ENCODE measurements at regions not wholly inside any gene's neighbourhood (a gene's known extent, or its start where the extent isn't known, plus 50 kb on each side); places are given as distances from the start of the nearest gene placed in this dataset.

DNA sequence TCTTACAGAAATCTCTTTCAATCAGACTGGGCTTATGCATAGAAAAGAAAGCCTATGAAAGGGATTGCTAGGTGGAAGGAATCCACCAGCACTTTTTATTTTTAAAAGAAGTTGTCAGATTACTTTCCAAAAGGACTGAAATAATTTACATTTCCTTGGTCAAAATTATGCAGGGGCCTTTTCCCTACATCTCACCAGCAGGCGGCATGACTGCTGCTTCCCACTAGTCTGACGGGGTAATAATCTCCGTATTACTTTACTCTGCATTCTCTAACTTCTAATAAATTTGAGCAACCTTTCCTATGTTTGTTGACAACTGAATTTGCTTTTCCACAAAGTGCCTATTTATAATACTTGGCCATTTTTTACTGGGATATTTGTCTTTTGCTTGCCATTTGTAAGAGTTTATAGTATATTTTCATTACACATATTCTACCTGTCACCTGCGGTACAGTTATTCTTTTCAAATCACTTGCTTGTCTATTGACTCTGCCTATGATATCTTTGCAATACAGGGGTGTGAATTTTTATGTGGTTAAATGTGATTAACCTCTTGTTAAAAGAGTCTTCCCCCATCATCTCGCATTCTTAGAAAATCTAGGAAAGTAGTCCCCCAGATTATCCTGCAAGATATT is 51.9 kb upstream of the USP47 start:
- DNase-seq (ENCODE audit: low spot score): no peak

DNA sequence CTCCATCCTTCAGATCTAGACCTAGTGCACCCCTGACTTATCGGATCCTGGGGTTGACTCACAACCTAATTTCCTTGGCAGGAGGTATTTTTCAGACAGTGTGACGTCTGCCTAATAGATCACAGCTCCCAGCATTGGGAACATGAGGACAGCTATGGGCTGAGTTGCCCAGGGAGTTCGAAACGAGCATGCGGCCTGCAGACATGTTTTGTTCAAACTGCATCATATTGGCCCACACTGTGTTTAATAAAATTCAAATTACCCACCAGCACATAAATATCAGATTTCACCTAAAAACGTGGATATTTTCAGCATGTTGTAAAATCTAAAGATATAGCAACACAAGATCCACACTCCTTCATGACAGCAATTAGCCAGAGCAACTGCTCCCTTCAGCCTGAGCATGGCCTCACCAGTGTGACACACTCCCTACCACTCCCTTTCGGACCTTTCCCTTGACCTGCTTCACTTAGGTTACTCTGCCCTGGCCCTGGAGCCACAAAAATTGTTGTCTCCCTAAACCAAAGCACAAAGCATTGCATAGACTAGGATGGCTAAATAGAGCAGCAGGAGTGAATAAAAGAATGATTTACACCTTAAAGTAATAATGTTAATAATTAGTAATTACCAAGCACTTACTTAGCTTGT is 53.6 kb upstream of the USP47 start:
- no peak for DNase-seq (ENCODE audit: low spot score)

DNA sequence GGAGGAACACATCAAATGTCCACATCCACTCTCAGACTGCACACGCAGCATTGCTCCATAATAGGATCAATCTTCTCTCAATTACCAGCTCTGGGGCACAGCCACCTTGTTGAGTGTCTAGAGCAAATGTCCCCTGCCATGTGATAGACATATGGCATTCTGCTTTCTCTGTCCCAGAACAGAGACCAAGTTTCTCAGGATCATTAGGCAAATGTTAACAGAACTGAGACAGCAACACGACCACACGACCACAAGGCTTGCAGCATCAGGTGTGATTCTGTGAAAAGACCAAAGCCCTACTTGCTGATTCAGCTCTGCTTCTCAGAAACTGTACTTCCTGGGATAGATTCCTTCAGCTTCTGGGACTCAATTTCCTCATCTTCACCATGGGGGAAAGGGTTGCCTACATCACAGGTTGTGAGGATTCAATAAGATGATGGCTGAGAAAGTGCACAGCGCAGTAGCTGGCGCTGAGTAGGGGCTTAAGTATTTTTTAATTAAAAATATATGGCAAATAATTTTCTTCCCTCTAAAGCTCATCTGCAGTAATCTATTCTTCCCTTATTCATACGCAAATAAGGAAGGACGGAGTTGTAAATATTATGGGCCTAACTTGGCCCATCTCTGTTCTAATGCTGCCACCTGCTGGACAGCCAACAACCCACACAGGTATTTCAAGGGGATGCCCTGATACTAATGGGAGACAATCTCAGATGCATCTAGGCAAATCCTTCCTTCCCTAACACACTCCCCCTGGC is 54.3 kb upstream of the USP47 start:
- DNase-seq (ENCODE audit: low spot score): peak; percentile 90

DNA sequence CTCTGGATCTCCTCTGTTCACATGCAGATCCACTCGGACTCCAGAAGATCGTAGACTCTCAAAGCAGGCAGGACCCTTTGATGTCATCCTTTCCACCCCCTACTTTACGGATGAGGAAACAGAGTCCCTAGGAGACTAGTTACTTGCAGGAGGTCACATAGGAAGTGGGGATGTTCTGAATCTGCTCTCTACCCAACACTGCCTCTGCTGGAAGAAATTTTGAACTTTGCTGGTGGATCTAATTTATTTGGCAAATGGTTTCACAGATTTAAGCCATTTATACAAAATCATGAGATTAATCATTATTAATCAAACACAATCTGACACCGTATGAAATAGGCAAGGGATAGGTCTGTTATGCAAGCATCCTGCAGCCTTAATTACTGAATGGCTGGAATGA is 55.0 kb upstream of the USP47 start:
- DNase-seq (ENCODE audit: low spot score): peak; percentile 27

- DNase-seq (ENCODE audit: low spot score): no peak
These were observed 55.5 kb upstream of the USP47 start for GRCh38 chr11:11786234-11786633.

DNA sequence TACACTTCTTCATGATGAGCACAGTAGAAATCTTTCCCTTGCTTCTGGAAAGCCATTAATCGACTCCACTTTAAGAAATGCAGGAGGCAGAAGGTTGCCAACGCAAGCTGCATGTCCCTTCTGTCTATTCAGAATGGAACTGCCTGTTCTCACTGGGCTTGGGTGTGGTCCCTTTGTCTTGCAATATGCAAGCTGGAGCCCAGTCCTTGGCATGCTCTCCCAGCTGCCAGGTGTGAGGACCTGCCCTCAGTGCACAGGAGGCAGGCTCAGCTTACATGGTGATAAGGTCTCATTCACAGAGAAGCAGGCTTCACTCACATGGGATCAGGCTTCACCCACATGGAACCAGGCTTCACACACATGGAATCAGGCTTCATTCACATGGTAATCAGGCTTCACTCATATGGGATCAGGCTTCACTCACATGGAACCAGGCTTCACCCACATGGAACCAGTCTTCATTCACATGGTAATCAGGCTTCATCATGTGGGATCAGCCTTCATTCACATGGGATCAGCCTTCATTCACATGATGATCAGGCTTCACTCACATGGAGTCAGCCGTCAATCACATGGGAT is 59.2 kb upstream of the USP47 start:
- DNase-seq (ENCODE audit: low spot score): no peak

DNA sequence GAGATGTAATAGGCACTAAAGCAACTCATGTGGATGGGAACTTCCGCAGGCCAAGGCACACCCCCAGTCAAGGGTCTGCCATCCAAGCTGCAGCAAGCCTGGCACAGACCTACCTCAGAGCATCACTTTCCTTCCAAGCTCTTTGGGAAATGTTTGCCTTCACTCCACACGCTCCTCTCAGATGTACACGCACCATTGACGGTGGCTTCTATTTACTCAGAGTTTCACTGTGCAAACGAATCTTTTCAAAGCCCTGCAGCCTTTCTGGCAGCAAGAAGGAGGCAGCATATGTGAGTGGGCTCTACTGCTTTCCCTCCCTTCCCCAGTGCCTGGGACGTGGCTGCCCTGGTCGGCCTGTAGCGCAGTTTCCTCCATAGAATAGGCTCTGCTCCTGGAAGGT is 60.9 kb upstream of the USP47 start:
- DNase-seq (ENCODE audit: low spot score): no peak

DNA sequence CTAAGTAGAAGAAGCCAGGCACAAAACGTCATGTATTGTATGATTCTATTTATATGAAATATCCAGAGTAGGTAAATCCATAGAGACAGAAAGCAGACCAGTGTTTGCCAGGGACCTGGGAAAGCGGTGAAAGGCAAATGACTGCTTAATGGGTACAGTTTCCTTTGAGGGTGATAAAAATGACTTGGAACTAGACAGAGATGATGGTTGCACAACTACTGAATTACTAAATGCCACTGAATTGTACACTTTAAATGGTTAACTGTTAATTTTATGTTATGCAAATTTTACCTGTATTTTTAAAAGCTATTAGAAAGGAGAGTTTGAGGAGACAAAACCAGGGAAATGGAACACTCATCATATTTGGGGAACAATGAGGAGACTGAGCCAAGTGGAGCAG is 61.8 kb upstream of the USP47 start:
- no peak for DNase-seq (ENCODE audit: low spot score)

DNA sequence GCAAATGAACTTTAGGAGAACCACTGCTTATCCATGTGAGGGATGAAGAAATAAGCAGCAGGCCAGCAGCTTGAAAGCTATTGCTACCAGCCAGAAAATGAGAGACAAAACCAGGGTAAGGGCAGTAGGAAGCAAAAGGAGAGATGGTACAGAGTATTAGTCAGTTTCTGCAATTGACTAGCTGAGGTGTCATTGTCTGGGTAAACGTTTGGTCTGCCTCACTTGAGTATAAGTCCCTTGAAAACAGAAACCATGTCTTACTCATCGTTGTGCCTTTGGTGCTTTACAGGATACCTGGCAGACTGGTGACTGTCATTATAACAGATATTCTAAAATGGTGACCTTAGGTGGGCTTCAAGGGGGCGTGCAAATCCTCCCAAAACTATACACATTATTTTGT is 63.9 kb upstream of the USP47 start:
- DNase-seq (ENCODE audit: low spot score): no peak

DNA sequence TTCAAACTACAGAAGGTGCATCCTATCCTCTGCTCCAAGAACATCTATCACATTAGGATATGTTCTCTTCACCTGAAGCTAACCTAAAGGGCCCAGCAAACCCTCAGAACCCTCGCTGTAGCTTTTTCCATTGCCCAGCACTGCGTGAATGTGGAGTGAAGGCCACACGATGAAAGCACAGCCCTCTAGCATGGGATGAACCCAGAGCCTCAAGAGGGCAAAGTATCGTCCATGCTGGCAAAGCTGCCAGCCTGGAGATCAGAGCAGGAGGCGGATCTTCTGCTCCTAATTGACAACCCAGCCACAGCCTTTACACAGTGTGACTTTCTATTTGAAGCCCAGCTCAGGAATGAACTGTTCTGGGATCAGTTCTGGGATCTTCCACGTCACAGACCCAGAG is 65.1 kb upstream of the USP47 start:
- no peak for DNase-seq (ENCODE audit: low spot score)

GRCh38 chr11:11774928-11775327 is 66.8 kb upstream of the USP47 start:
- no peak for DNase-seq (ENCODE audit: low spot score)

DNA sequence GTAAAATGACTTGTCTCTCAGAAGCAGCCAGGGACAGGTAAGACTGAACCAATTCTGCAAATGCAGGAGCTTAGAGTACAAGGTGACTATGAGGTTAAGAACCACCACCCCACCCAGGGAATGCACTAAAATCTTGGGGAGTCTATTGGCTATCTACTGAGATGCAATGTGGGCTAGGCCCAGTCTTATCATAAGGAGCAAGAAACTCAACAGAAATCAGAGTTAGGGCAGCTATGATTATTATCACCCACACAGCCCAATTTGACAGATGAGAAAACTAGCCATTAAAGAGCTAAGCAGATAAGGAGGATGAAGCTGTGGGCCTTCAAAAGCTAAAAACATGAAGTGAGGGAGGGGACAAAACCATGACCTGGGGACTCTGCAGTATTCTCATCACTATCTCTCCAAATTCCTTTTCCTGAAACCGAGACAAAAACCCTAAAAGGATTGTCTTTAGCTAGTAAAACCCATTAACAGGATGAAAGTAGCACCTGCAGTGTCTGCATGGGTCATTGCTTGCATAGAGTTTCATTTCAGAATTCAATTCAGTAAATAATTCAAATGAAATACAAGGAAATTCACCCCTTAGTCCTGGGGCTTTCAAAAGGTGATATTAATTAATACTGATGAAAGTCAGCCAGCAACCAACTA is 68.8 kb upstream of the USP47 start:
- DNase-seq (ENCODE audit: low spot score): no peak

DNA sequence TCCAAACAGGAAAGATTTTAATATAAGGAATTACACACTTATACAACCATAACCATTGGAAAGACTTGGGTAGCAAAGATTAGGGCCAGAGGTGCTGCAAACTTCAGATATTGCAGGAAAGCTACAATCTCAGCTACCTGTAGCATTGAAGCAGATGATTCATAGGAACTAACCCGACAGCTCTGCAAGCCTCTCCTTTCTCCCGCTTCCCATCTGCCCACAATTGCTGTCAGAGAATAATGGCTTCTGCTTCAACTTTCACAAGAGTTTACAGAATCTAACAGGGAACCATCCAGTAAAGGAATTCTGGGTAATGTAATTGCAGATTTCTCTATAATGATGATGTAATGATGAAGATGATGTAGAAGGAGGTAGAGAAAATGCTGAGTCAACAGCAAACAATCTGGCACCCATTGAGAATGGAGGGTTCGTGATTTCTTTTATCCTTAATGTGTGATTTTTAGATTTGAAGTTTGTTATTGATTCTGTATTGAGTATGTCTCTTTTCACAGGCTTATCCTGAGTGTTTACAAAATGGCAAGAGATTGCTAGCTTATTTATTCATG is 70.8 kb upstream of the USP47 start:
- DNase-seq (ENCODE audit: low spot score): peak; percentile 24

DNA sequence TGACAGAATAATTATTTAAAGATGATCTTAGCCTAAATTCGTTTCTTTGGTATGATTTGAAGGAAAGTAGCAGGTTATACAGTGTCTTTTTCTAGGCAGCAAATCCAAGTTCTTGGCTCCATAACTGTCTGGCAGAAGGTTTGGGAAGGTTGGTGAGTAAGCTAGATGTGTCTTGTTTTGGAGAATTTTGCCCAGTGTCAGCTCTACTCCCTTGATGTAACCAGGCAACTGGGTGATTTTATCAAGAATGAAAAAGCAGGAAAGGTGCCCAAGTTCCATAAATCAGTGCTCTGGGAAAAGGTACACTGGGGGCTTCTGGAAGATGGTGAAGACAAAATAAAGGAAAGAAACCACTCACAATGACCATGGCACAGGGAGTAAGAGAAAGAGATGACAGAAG is 71.5 kb upstream of the USP47 start:
- peak; percentile 43 for DNase-seq (ENCODE audit: low spot score)

GRCh38 chr11:11769782-11770181 is 72.0 kb upstream of the USP47 start:
- no peak for DNase-seq (ENCODE audit: low spot score)

- DNase-seq (ENCODE audit: low spot score): no peak
These were observed 72.4 kb upstream of the USP47 start for GRCh38 chr11:11769362-11769761.

DNA sequence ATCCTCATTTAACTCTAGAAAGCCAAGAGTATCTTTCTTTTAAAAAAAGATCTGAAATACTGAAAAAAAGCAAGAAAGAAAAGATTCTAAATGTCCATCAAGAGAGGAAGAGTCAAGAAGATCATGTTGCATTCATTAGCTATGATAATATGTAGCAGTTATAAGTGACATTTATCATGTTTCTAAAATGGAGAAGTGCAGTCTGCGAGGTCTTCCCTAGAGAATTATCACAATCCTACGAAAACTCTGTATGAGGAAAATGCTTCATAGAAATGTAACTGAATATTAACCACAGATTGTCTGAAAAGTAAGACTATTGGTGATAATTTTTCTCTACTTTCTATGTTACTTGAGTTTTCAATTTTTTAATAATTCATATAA is 77.4 kb upstream of the USP47 start:
- no peak for DNase-seq (ENCODE audit: low spot score)

- no peak for DNase-seq (ENCODE audit: low spot score)
These were observed 77.9 kb upstream of the USP47 start for GRCh38 chr11:11763796-11764422.

- DNase-seq (ENCODE audit: low spot score): no peak
These were observed 80.9 kb upstream of the USP47 start for GRCh38 chr11:11760838-11761237.

DNA sequence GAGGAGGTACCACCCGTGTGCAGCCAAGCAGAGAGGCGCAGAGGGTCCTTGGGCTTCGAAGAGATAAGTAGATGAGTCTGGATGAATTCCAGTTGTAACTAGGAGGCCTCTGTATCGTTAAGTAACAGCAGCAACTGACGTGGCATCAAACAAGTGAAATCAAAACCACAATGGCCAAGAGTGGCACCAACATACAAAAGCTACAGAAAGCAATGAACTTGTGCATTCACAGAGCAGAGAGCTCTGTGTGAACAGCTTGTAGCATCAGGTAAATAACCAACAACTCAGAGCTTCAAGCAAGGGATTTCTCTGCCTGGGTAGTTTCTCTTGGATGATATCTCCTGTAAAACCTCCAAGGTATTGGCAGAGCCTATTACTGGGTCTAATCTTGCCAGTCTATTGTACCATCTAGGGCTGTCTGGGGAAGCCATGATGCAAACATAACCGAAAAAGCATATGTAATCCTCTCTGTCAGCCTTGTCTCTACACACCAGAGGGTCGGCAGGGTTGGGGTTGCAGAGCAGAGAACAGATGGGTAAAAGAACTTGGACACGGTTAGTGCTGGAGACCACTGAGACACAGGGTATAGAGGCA is 83.1 kb upstream of the USP47 start:
- DNase-seq (ENCODE audit: low spot score): no peak

DNA sequence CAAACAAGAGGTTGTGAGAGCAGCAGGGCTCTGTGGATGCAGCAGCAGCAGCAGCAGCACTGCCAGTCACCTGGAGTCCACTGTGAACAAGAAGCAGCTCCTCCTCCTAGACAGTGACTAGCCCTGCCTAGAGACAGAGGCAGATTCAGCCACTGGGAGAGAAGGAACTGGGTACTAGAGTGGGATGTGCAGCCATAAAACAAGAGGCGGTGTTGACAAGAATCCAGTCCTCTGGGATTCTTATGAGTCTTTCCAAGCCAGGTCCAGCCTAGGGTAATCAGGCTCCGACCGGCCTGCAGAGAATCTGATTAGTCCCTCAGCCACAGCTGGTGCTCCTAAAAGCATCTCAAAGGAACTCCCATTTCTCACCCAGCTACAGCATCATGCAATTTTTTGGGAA is 83.9 kb upstream of the USP47 start:
- DNase-seq (ENCODE audit: low spot score): no peak
